Activated CD8-positive, alpha-beta memory T cell treated with anti-CD3 and anti-CD28 coated beads, Interleukin-2, amount 50 U/mL, for 1 hour (primary cell): ENCODE measurements at regions not wholly inside any gene's neighbourhood (a gene's known extent, or its start where the extent isn't known, plus 50 kb on each side); places are given as distances from the start of the nearest gene placed in this dataset.
"Not testable (repeated sequence)": the region's sequence is repeated elsewhere in the genome, so short reads cannot be mapped to it uniquely, and the experiment has no call there.

Experiments used
- DNase-seq: peaks from one replicate; pipeline ENCODE4 v3.0.0-alpha.2; 2020; ENCODE audit errors: extremely low read depth

- DNase-seq, result no peak
Measured at GRCh38 chr7:9071160-9071762, 637.9 kb downstream of the NXPH1 start.

GRCh38 chr7:9075774-9076173, 642.4 kb downstream of the NXPH1 start:
- DNase-seq, result not testable (repeated sequence)

- DNase-seq, result no peak
Measured at GRCh38 chr7:9082203-9082602, 648.8 kb downstream of the NXPH1 start.

GRCh38 chr7:9083837-9084236, 650.4 kb downstream of the NXPH1 start:
- DNase-seq, result no peak

DNA sequence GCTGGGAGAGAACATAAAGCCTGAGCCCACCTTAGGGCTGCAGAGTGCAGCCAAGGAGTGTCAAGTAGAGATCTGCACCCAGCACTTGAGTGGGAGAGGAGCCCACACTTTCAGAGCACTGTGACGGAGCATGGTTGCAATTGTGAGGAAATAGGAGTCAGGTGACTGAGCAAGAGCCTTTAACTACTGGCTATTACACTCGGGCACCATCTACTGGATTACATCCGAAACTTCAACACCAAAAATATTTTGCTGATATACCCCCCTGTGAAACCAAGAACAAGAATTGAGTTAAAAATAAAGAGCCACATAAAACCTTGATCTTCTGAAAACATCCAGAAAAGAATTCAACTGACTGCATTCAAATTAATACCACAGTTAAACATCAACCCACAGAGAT, 657.9 kb downstream of the NXPH1 start:
- DNase-seq, result no peak

DNA sequence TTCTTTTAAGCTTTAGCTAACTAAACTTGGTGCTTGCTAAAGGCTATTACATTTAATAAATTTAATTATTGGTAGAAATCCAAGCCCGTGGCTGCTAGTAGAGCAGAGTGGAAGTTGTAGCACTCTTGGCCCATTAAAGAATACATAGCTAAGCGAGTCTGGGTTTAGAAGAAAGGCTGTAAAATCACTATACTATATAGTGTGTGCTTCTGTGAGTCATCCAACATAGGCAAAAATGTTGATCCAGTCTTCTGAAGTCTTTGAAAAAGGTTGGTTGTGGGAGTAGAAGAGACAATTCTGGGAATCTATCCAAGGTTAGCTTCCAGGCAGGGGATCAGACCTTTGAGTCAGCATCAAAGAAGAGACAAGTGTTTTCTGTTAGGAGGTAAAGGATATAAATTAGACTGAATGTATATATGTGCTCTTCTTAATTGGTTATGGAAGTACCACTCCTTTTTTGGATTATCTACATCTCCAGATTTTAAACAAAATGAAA, 664.2 kb downstream of the NXPH1 start:
- DNase-seq, result no peak

DNA sequence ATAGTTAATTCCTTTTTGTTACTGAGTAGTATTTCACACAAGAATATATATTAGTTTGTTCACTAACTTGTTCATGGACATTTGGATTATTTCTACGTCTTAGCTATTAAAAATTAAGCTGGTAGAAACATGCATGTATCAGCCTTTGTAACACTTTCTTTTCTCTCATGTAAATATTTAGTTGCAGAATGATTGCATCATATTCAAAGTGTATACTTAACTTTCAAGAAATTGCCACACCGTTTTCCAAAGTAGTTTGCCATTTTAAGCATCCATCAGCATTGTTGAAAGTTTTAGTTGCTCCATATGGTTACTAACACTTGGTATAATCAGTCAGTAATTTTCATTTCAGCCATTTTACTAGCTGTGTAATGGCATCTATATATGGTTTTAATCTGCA, 666.9 kb downstream of the NXPH1 start:
- no peak for DNase-seq

- DNase-seq, result no peak
Measured at GRCh38 chr7:9102846-9103245, 669.4 kb downstream of the NXPH1 start.

GRCh38 chr7:9106747-9107146, 673.3 kb downstream of the NXPH1 start:
- DNase-seq, result no peak

GRCh38 chr7:9120331-9120730, 686.9 kb downstream of the NXPH1 start:
- DNase-seq, result no peak

GRCh38 chr7:9124320-9124719, 690.9 kb downstream of the NXPH1 start:
- DNase-seq, result no peak

- DNase-seq, result no peak
Measured at GRCh38 chr7:9125246-9125645, 691.8 kb downstream of the NXPH1 start.

DNA sequence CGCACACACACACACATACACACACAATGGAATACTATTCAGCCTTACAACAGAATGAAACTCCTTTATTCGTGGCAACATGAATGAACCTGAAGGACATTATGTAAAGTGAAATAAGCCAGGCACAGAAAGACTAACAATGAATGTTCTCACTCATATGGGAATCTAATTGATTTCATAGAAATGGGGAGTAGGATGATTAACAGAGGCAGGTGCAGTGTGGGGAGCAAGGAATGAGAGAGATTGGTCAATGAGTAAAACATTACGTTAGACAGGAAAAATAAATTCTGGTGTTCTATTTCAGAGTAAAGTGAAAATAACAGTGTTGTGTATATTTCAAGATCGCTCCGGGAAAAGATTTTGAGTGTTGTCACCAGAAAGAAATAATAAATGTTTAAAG, 694.5 kb downstream of the NXPH1 start:
- no peak for DNase-seq

- no peak for DNase-seq
Measured at GRCh38 chr7:9148687-9149086, 715.3 kb downstream of the NXPH1 start.

DNA sequence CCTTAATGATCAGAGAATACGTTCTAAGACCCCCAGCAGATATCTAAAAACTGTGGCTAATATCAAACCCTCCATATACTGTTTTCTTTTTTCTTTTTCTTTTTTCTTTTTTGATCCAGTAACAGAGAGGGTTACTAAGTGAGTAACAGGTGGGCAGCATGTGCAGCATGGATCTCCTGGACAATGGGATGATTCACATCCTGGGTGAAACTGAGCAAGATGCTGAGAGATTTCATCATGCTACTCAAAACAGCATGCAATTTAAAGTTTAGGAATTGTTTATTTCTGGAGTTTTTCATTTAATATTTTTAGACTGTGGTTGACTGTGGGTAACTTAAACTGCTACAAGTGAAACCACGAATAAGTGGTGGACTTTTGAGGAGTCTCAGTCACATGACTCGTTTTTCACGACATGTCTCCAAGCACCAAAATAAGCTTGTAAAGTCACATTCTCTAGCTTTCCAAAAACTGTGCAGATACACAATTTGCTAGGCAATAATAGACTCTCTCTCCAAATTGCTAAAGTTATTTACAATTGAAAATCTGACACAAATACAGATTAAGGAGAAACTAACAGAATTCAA, 716.2 kb downstream of the NXPH1 start:
- no peak for DNase-seq

DNA sequence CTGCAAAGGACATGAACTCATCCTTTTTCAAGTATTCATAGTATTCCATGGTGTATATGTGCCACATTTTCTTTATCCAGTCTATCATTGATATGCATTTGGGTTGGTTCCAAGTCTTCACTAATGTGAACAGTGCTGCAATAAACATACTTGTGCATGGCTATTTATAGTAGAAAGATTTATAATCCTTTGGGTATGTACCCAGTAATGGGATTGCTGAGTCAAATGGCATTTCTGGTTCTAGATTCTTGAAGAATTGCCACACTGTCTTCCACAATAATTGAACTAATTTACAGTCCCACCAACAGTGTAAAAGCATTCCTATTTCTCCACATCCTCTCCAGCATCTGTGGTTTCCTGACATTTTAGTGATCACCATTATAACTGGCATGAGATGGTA, 730.3 kb downstream of the NXPH1 start:
- not testable (repeated sequence) for DNase-seq

GRCh38 chr7:9175871-9176270, 742.5 kb downstream of the NXPH1 start:
- no peak for DNase-seq

DNA sequence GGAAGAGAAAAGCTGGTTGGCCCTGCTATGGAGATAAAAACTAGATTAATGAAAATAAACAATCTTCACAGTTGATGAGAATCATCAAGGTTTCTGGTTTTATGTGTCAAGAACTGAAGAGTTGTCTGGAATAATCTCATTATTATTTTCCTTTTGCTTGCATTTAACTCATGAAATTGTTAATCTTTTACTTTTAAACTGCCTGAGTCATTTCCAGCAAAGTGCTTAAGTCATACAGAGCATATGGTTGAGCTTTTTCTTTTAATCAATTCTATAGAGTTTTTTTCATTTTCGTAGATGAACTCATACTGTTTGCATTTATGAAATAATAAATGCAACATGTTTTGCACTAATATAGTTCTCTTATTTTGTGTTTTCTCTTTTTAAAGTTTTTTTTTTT, 747.9 kb downstream of the NXPH1 start:
- no peak for DNase-seq

GRCh38 chr7:9186730-9187129, 753.3 kb downstream of the NXPH1 start:
- no peak for DNase-seq

- no peak for DNase-seq
Measured at GRCh38 chr7:9189703-9190102, 756.3 kb downstream of the NXPH1 start.

DNA sequence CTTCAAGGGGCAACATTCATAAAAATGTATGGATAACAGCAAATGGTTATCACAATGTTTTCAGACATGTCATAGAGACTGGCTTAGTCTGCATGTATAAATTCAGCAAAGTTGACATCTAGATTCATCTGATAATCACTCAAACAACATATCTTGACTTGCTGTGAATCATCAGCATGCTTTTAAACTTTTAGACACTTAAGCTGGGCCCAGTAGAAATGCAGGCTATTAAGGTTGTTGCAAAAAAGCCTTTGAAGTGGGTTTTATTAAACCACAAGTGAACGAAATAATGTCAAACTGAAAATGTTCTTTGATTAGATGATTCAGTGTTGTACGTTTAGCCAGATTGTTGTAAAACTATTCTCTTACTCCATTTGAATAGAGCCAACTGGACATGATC, 759.6 kb downstream of the NXPH1 start:
- no peak for DNase-seq

DNA sequence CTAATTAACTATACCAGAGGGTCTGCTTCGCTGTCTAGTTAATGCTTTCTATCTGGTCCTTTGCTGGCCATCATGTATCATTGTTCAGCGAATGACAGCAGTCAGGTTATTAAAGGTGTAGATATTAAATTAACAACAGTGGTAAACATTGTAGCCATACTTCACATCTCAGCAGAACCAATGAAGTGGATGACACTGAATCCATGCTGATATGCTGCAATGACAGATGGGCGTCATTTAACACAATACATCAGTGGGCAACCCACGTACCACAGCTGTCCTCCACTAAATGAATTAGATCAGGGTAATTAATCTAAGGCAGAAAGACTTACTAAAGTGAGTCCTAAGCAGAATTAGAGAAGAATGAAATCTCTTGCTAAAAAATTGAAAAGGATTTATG, 767.2 kb downstream of the NXPH1 start:
- no peak for DNase-seq

DNA sequence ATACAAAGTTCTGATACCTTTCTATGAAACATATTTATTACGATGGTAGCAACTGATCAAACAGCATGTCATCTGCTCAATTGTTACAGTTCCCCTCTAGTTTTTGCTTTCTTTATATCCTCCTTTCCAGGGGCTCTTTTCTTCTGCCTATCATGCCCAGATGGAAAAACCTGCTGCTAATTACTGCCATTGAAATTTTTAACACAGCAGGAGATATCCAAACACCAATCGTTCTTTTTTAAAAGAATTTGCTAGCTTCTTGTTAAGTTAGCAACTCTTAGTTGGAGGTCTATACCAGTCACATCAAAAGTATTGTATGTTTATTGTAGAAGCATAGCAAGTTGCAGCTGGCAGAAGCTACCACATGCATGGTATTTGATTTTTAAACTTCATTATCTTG, 768.5 kb downstream of the NXPH1 start:
- no peak for DNase-seq

GRCh38 chr7:9204571-9204970, 771.2 kb downstream of the NXPH1 start:
- DNase-seq, result no peak
